ENCODE measurements at regions not wholly inside any gene's neighbourhood (a gene's known extent, or its start where the extent isn't known, plus 50 kb on each side); places are given as distances from the start of the nearest gene placed in this dataset.

DNA sequence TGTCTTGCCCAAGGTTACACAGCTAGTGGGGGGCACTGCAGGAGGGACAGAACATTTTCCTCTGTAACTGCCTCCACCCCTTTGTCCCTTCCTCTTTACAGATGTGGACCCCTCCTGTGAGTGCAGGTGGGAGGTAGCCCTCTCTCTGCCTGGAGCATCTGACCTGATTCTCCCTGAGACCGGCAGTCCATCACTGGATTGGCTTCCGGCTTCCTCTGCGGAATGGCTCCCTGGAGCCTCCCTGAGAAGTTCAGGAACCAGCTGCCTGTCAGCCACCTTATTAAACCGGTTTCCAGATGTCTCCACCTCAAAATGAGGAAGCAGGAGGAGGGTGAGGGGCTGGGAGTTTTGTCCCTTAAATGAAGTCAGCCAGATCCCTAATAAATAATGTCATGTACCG is 67.3 kb upstream of the TNP1 start:
- TF ChIP-seq, protein P1, sequence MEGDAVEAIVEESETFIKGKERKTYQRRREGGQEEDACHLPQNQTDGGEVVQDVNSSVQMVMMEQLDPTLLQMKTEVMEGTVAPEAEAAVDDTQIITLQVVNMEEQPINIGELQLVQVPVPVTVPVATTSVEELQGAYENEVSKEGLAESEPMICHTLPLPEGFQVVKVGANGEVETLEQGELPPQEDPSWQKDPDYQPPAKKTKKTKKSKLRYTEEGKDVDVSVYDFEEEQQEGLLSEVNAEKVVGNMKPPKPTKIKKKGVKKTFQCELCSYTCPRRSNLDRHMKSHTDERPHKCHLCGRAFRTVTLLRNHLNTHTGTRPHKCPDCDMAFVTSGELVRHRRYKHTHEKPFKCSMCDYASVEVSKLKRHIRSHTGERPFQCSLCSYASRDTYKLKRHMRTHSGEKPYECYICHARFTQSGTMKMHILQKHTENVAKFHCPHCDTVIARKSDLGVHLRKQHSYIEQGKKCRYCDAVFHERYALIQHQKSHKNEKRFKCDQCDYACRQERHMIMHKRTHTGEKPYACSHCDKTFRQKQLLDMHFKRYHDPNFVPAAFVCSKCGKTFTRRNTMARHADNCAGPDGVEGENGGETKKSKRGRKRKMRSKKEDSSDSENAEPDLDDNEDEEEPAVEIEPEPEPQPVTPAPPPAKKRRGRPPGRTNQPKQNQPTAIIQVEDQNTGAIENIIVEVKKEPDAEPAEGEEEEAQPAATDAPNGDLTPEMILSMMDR (IDR thresholded peaks at IDR 0.05; ENCODE audit: insufficient read depth, low read length, poor library complexity, severe bottlenecking) = no peak
- H3K4me3 ChIP-seq (ENCODE audit: low read depth, low read length) = no peak overlapping the region
- no peak for DNase-seq (ENCODE audit: low read depth)
- H3K27me3 ChIP-seq (ENCODE audit: control insufficient read depth, insufficient read depth, low read length) = no peaks in the 10 kb centered on the region
- no peaks in the 10 kb centered on the region for H3K36me3 ChIP-seq (ENCODE audit: control insufficient read depth, insufficient read depth, low read length)

DNA sequence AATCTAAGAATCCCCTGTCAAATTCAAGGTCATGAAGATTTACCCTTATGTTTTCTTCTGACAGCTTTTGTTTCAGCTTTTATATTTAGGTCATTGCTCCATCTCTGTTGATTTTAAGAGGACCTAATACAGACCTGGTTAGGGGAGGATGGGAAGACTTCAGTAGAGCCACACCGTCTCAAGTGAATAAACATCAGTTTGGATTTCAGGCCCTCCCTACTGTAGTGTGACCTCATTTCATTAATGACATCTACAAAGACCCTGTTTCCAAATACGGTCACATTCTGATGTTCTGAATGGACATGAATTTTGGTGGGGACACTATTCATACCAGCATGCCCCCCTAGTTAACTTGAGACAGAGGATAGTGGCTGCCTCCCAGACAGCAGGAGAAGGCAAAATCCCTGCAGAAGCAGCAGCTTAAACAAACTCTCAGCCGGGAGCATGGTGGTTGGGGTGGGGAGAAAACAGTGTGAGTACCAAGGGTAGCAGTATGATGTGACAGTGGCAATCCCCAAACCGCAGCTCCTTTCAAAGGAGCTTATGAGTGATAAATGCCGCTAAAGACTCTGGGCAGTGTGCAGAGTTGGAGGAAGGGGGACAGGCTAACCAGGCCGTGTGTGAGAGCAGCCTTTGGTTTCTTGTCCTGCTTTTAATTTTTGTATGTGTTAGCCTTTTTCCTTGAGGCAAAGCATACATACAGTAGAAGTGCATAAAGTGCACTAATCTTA is 65.9 kb upstream of the TNP1 start:
- Histone ChIP-seq H3K36me3 (ENCODE audit: control insufficient read depth, insufficient read depth, low read length) (no peaks in the 10 kb centered on the region), H3K27me3 (ENCODE audit: control insufficient read depth, insufficient read depth, low read length) (no peaks in the 10 kb centered on the region), H3K4me3 (ENCODE audit: low read depth, low read length) (no peak overlapping the region)
- TF ChIP-seq, protein P1 (IDR thresholded peaks at IDR 0.05; ENCODE audit: insufficient read depth, low read length, poor library complexity, severe bottlenecking) = no peak
- no peak for DNase-seq (ENCODE audit: low read depth)

- TF ChIP-seq, protein P1 (IDR thresholded peaks at IDR 0.05; ENCODE audit: insufficient read depth, low read length, poor library complexity, severe bottlenecking) = no peak
- DNase-seq (ENCODE audit: low read depth) = no peak
Observed at GRCh38 chr2:216925006-216925405, 65.1 kb upstream of the TNP1 start.

DNA sequence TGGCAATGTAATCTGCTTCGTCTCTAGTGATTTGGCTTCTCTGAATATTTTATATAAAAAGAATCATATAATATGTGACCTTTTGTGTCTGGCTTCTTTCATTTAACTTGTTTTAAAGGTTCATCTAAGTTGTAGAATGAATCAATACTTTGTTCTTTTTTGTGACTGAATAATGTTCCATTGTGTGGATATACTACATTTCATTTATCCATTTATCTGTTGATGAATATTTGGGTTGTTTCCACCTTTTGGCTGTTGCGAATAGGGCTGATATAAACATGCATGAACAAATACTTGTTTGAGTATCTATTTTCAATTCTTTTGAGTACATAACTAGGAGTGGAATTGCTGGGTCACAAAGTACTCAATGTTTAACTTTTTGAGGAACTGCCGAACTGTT is 63.8 kb upstream of the TNP1 start:
- Histone ChIP-seq H3K36me3 (ENCODE audit: control insufficient read depth, insufficient read depth, low read length) (no peaks in the 10 kb centered on the region), H3K27me3 (ENCODE audit: control insufficient read depth, insufficient read depth, low read length) (no peaks in the 10 kb centered on the region), H3K4me3 (ENCODE audit: low read depth, low read length) (no peak overlapping the region)
- DNase-seq (ENCODE audit: low read depth) = no peak
- TF ChIP-seq, protein P1 (IDR thresholded peaks at IDR 0.05; ENCODE audit: insufficient read depth, low read length, poor library complexity, severe bottlenecking) = no peak

More at GRCh38 chr2:216925006-216925405, 65.1 kb upstream of the TNP1 start:
- no peaks in the 10 kb centered on the region for H3K36me3 ChIP-seq (ENCODE audit: control insufficient read depth, insufficient read depth, low read length)
- no peaks in the 10 kb centered on the region for H3K27me3 ChIP-seq (ENCODE audit: control insufficient read depth, insufficient read depth, low read length)
- H3K4me3 ChIP-seq (ENCODE audit: low read depth, low read length) = no peak overlapping the region

GRCh38 chr2:216922175-216922780 is 62.4 kb upstream of the TNP1 start:
- no peak for DNase-seq (ENCODE audit: low read depth)
- TF ChIP-seq, protein P1 (IDR thresholded peaks at IDR 0.05; ENCODE audit: insufficient read depth, low read length, poor library complexity, severe bottlenecking) = no peak

More at GRCh38 chr2:216922175-216922780, 62.4 kb upstream of the TNP1 start:
- H3K4me3 ChIP-seq (ENCODE audit: low read depth, low read length) = no peak overlapping the region
- H3K27me3 ChIP-seq (ENCODE audit: control insufficient read depth, insufficient read depth, low read length) = no peaks in the 10 kb centered on the region
- H3K36me3 ChIP-seq (ENCODE audit: control insufficient read depth, insufficient read depth, low read length) = no peaks in the 10 kb centered on the region
